HG03280 (cell line): ENCODE measurements at regions not wholly inside any gene's neighbourhood (a gene's known extent, or its start where the extent isn't known, plus 50 kb on each side); places are given as distances from the start of the nearest gene placed in this dataset.

ENCODE experiments used
- ATAC-seq: cut with Tn5 transposase; IDR thresholded peaks from one replicate; pipeline ENCODE4 v1.9.1; 2021; ENCODE audit warnings: mild to moderate bottlenecking, moderate library complexity; ENCODE audit not compliant: unreplicated experiment

DNA sequence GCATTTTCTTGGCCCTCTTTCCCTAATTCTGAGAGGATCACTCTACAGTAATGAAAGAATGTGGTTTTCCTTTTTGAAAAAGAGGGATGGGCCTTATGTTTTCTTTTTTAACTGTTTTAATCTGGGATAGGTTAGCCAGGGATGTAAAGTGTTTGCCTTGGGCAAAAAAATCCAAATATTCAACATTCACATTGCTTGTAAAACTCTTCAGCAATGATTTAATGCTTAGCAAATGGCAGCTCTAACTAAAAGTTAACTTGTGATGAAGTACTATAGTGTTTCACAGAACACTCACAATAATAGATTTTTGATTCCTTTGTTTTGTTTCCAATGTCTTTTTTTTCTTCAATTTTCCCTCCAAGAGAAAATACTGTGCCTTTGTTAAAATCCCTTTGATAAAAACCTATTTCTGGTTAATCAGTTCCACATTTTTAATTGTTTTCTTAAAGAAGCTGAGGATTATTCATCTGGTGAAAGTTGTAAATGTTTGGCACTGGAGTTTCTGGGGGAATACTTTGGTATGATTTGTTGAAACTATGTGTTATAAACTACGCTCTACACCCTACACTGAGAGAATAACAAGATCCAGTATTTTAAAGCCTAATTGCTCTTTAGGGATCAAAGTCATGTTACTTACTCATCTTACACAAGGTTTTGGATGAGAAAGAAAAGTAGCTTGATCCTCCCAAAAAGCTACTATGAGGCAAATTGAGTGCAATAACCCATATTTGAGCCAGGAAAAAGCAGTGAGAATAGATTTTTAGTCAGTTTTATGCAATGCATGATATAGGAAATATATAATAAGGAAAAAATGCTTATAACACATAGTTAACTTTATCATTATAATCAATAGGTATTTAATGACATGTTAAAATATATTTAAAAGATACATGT, 335.8 kb downstream of the EPHA7 start:
- ATAC-seq, result no peak

DNA sequence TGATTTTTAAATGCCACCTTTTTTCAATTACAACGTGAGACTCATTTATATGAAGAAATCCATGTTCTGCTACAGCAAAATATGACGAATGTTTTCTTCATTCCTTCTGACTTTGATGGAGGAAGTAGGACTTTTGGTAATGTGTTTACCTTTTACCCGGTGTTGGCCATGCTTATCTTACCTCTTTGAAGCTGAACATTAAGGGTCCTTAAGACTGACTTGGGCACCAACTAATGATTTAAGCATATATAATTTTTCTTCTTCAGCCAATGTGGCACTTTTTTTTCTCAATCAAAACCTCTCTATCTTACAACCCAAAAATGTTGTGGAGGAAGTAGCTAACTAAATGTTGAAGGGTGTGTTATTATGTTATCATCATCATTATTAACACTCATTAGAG, 337.5 kb downstream of the EPHA7 start:
- no peak for ATAC-seq

DNA sequence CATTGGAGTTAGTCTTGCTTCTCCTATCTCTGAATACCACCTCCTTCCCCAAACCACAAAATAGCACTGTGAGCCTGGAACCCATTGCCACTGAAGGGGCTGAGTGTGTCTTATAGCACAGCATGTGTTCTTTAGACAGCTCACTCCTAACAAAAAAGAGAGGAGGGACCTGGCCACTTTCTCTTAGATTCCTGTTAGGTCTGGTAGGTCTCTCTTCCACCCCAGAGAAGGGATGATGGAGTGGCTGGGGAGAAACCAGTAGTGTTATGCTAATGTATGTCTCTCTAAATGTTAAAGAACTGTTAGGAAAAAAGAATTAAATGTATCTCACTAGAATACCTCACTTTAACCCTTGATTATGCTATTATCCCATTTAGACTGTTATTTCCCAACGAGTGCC, 340.3 kb downstream of the EPHA7 start:
- no peak for ATAC-seq

DNA sequence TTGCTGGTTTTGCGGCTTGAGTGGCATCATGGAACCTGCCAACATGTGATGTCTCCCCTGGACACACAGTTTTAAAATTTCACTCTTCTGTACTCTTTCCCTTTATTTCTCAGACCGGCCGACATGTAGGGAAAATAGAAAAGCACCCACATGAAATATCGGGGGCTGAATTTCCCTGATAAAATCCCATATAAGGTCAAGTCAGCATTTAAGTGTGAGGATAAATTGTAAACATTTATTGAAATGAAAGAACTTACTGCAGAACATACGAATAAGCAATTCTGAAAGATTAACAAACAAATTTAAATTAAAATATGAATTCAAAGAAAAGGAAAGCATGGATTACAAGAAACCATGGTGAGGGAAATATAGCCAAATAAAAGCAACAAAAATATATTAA, 345.5 kb downstream of the EPHA7 start:
- no peak for ATAC-seq

DNA sequence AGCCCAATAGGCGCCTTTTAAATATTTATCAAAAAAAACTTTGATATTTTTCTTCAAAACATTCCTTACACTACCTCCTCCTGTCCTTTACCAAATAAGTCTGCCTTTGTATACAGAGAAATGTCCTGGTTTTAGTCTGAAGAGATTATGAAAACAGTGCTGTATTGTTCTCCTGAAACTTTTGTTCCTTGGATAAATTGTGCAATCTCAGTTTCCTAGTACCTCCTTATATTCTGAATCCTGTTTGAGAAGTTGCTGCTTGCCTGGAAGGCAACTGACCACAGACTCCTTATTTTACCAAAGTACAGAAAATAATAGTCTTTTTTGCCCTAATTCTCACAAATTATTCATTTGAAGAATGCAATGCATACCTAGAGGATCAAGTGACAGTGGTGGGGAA, 349.5 kb downstream of the EPHA7 start:
- ATAC-seq, result no peak

DNA sequence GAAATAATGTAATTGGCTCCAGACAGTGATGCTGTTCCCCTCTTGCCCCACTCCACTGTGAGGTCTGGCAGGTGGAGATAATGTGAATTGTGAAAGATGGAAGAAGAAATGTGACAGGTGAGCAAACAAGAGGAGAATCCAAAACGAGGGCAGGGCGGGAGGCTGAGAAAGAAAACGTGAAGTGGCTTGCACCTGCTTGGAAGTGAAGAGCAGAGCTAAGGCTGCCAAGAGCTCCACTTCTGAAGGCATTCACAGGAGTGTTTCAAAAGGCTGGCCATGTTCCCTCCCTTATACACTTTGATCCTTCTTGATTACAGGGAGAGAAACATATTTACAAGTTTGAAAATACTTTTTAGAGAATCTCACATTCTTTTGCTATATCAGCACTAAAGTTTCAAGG, 359.4 kb downstream of the EPHA7 start:
- ATAC-seq, result no peak

DNA sequence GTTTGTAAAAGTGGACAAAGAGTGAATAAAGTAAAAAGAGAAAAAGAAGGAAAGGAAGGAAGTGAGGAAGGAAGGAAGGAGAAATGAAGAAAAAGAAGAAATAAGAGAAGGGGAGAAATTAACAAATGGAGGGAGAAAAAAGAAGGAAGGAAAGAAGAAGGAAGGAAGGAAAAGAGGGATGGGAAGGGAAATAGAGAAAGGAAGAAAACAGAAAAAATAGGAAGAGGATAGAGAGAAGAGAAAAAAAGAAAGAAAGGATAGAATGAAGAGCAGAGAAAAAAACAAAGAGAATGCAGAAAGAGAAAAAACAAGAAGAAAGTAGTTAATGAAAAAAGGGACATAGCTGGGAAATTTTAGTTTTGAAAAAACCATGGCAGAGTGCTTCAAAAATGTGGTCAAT, 361.8 kb downstream of the EPHA7 start:
- no peak for ATAC-seq

DNA sequence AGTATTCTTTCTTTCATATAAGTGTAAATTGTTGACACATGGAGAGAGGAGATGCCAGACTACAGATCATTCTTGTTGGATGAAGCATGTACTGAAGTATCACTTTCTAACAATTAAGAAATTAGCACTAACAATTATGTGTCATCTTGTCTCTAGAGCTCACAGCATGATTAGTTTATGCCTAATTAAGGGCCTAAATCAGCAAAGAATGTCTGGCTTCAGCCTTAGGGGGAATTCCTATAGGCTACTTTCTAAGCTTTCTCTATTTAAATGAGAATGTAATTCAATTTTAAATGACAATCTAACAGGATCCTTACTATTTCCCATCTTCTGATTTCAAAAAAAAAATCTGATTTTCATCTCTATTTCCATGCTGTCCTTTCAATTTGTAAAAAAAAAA, 371.0 kb downstream of the EPHA7 start:
- ATAC-seq, result no peak

DNA sequence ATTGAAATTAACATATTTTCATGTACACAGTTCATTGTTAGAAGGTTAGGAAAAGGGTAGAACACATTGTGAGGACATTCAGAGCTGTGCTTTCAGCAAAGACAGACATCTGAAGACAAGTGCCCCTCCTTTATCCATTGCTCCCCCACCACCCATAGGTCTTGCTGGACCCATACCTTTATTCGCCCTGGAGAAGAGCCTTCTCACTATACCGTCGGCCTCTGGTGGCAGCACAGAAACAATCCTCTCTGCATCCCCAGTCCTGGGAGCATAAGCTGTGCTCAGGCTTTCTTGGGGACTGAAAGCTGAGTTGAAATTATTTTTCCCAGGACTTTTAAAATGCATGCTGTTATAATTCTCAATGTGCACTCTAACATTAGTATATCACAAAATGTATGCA, 372.3 kb downstream of the EPHA7 start:
- ATAC-seq, result no peak

DNA sequence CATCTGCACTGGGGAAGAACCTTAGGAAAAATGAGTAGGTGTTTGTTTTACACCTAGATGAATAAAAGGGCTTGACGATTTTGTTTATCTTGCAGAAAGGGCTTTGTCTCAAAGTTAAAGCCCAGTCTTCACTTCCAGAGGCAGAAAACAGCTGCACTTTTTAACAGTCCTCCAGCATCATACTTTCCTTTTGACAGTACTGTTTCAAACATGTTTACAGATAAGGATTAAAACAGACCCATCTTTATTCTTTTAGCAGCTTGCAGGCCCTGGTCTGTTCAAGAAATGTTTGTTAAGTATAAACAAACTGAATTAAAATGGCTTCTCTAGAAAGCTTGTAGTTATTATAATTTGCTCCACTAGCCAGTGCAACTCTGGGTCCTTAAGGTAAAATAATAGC, 374.2 kb downstream of the EPHA7 start:
- no peak for ATAC-seq

DNA sequence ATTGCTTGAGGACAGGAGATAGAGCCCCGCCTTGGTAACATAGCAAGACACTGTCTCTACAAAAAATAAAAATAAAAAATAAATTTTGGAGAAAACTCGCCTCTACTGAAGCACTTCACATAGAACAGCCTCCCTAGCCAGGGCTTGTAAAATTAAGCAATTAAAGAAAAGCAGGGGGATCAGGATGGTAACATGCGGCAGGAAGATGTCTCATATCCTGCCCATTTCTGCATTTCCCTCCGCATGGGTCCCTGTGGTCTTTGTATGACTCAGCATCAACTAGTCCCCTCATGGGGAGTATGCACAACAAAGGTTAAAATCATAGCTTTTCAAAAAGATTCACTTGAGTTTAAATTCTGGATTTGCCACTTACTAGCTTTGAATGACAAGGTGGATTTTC, 379.0 kb downstream of the EPHA7 start:
- no peak for ATAC-seq

DNA sequence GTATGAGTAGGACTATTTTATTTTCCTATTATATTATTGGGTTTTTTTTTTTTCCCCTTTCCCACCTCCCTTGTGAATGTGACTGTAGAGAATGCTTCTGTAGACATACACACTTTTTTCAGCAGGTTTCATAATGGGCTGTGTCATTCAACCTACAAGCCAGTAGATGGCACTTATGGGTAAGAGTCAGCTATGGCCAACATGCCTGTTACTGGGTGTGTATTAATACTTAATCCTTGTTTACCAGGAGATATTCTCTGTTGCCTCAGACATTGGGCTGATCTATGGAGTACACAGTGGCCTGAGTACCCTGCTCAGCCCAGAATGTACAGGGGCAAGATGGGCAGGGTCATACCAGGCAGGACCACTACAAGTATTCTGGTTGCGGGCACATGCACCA, 382.5 kb downstream of the EPHA7 start:
- no peak for ATAC-seq

DNA sequence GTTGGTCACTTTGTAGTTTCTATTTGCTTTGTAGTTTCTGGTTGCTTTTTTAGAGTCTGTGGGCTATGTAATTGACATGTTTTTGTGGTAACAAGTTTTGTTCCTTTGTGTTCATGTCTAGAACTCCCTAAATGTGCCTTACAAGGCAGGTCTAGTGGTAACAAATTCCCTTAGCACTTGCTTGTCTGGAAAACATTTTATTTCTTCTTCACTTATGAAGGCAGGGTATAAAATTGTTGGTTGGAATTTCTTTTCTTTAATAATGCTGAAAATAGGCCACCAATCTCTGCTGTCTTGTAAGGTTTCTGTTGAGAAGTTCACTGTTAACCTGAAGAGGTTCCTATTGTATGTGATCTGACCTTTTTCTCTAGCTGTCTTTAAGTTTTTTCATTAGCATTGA, 383.6 kb downstream of the EPHA7 start:
- ATAC-seq, result no peak

DNA sequence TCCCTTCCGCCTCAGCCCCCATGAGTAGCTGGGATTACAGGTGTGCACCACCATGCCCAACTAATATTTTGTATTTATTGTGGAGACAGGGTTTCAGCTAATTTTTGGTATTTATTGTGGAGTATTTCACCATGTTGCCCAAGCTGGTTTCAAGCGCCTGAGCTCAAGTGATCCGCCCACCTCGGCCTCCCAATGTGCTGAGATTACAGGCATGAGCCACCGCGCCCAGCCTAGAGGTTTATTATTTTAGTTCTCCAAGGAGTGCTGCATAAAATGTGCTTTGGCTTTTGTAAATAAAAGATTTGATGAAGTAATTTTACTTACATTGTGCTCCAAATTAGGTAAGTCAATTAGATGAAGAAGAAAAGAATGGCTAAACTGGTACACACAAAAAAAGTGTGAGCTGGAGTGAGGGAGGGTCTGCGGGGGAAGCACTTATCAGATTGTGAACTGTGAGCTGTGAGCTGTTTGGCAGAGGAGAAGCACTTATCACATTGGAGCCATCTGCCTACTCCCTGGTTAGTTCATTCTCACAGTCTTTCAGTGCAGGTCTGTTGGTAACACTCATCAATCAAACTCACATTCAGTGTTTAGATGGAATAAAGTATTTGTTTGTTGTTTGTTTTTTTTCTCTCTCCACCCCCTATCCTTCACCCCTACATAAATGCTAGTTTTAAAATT, 398.0 kb downstream of the EPHA7 start:
- no peak for ATAC-seq

DNA sequence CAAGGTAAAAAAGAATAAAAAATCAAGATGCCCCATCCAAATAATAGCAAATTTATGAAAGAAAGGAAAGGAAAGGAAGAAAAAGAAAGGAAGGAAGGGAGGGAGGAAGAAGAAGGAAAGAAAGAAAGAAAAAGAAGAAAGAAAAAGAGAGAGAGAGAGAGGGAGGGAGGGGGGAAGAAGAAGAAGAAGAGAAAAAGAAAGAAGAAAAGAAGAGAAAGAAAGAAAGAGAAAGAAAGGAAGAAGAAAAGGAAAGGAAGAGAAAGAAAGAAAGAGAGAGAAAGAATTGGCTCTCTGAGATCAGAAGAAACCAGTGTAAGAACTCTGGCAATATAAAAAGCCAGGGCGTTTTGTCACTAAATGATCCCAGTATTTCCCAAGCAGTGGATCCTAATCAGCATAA, 401.7 kb downstream of the EPHA7 start:
- ATAC-seq, result no peak

DNA sequence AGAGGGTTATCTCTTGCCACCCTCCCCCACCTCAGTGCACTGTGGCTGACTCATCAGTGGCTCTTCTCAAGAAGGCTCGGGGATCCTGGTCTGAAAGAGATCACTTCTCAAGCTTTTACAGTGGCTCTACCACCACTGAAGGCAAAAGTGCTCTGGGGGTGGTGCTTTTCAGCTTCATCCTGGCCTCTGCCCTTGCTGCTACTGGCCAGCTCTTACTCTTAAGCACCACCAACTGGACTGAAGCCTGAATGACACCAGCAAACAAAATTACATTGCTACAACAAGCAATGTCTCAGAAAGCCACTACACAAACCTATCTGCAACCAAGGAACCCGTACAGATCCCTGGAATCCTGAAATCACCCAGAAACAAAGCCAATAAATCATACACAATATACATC, 402.1 kb downstream of the EPHA7 start:
- ATAC-seq, result no peak

DNA sequence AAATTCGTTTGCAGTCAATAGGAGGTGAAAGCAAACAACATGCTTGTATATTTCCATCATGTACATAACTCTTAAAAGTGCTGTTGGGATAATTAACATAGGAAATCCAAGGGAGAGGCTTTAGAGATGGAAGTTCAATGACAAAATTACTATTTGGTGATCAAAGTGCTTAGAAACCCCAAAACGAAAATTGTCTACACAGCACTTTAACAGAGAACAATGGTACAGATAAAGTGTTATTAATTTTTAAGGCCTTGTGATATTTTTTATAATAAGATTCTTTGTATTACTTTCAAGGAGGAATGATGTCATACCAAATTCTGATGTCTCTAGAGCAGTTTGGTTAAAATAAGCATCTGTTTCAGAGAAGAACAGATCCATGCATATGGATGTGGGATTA, 406.3 kb downstream of the EPHA7 start:
- no peak for ATAC-seq

DNA sequence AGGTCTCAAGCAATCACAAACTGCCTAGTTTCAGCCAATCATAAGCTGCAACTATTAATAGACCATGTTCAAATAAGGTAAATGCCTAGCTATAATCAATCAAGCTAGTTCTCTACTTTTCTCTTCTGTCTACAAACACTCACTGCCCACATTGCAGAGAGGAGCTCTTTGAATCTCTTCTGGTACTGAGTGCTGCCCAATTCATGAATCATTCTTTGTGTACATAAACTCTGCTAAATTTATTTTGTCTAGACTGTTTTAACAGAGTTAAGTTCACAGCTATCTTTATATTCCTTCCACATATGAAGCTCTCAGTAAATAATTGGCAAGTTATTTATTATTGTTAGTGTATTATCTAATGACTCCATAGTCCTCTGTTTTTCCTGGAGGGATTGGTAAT, 411.0 kb downstream of the EPHA7 start:
- ATAC-seq, result no peak

DNA sequence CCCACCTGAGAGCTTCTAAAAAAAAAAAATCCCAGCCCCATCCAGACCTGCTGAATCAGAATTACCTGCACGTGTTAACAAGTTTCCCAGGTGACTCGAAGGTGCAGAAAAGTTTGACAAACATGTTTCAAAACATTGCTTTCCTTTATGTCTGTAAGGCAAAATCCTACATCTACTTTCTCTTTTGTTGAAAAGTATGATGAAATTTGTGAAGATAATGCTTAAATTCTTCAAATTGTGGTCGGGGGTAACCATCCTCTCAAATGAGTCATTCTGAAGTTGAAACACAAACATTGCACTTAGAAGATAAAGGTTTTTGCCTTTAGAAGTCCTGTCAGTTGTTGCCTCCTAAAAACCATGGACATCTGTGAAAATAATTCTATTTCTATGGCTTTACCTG, 429.7 kb downstream of the EPHA7 start:
- no peak for ATAC-seq

DNA sequence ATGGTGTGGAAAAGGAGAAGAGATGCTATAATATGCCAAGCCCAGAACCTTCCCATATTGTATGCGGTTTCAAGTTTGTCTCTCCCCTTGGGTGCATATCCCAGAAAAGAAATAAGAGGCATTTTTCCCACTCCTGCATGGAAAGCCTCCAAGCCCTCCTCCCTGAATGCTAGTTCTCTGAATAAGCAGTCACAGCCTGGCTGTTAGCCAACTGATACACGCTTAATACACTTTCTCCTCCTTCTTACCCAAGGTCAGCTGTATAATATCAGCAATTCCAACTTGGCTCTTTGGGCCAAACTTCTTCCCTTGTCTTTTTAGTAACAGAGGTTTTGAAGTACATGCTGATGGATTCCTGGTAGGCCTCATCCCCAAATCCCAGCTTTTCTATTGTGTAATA, 440.1 kb downstream of the EPHA7 start:
- no peak for ATAC-seq

DNA sequence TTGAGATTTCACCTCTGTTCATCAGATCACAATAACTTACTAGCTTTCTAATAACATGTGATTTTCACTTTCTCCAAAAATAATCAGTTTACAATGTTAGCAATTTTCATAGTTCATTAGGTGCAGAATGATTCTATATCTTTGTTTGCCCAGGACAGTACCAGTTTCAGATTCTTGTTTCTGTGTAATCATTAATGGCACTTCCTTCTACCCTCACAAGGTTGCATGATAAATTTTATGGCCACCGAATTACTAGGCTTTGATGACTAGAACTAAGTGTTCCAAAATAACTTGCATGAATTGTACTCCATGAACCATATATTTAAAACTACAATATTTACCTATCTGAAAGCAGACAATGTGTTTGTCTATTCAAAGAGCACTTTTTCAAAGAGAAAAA, 442.3 kb downstream of the EPHA7 start:
- no peak for ATAC-seq

DNA sequence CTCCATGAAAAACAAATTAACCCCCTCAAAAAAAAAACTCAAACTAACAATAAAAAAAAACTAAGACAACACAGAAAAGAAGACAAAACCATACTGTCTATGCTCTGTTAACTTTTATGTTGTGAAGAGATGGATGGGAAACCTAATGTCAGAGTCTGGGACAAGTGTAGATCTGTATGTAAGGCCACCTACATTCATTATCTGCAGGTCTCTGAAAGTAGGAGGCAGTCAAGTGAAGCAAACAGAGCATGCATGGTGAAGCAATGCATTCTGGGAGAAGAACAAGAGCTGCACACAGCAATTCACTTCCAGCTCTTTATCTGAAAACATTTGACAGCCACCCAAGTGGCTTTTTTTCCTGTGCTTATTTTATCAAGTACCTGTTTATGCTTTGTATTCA, 452.0 kb downstream of the EPHA7 start:
- ATAC-seq, result no peak

DNA sequence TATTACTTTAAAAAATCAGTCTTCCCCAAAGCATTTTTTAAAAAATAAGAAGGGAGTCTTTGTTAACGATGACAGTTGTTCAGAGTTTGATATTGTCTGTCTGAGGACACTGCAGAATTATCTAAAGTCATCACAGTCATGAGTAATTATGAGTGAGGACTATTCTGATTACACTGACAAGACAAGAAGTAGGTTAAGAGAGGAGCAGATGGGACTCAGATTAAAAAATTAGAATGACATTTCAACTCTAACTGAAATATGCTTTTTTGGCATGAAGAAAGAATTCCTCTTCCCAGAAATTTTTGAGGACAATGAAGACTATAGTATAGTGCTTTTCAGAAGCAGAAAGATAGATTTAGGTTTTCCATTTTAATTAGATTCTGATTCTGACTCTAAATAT, 456.5 kb downstream of the EPHA7 start:
- ATAC-seq, result no peak
